Progenitor cell of endocrine pancreas (in vitro differentiated cells): ENCODE measurements at regions not wholly inside any gene's neighbourhood (a gene's known extent, or its start where the extent isn't known, plus 50 kb on each side); places are given as distances from the start of the nearest gene placed in this dataset.
"Not testable (repeated sequence)": the region's sequence is repeated elsewhere in the genome, so short reads cannot be mapped to it uniquely, and the experiment has no call there.

Experiments used
- DNase-seq: peaks from one replicate; pipeline ENCODE4 v3.0.0; 2021; ENCODE audit warnings: low spot score; ENCODE audit not compliant: unreplicated experiment
- H3K27ac Mint-ChIP-seq: 2 replicates; pipeline ENCODE4 v1.8.0; 2021; ENCODE audit warnings: mild to moderate bottlenecking, moderate library complexity, mixed read lengths
- H3K27me3 Mint-ChIP-seq: 2 replicates; pipeline ENCODE4 v1.8.0; 2021; ENCODE audit warnings: mixed read lengths
- H3K36me3 Mint-ChIP-seq: 2 replicates; pipeline ENCODE4 v1.8.0; 2022; ENCODE audit warnings: mixed read lengths; ENCODE audit not compliant: insufficient read depth
- H3K4me1 Mint-ChIP-seq: 2 replicates; pipeline ENCODE4 v1.8.0; 2021; ENCODE audit warnings: low read depth, mixed read lengths
- H3K4me3 Mint-ChIP-seq: 2 replicates; pipeline ENCODE4 v1.8.0; 2021; ENCODE audit warnings: low read depth, mild to moderate bottlenecking, moderate library complexity, mixed read lengths
- H3K9me3 Mint-ChIP-seq: 2 replicates; pipeline ENCODE4 v1.8.0; 2021; ENCODE audit warnings: low read depth, mixed read lengths
- TF ChIP-seq, protein P1 (sequence below): fragments of 200-600 bp; sonication (generic); IDR thresholded peaks from one replicate; pipeline ENCODE4 v1.5.0; 2021; ENCODE audit warnings: antibody characterized with exemption, mild to moderate bottlenecking; ENCODE audit not compliant: unreplicated experiment

DNA sequence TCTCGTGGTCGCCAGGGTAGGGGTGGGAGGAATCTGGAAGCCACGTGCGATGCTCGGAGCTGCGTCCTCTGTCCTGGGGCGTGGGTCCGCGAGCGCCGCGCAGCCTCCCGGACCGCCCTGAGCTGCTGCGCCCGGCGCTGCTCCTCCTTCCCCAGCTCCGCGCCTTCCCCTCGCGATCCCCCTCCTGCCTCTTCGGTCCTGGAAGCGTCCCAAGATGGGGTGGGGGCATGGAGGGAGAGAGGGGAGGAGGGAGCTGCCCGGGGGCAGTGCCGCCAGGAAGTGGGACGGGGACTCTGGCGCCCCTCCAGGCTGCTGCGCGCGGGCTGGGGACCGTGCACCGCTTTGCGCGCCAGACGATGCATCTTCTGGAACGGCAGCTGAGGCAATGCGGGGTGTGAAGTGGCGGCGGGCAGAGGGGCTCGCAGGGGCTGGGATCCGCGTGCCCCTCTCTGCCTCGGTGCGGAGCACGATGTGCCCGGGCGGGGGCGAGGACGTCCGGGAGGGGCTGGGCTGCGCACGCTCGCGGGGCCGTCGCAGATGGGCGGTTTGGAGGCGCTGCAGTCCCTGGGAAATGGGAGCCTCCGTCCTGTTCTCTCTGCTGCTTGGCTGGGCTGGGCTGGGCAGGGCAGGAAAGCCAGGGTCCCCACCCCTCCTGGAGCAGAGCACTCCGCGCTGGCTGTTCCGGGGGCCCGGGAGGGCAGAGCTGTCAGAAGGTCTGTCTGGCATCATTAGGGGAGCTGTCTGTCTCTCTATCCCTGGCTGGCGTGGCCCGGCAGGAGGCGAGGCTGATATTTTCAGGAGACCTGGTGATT, 388.0 kb downstream of the SEC14L1 start:
- no peak overlapping the region for H3K27ac Mint-ChIP-seq
- peaks cover 46% of the 10 kb centered on the region for H3K27me3 Mint-ChIP-seq
- H3K4me1 Mint-ChIP-seq: no peaks in the 10 kb centered on the region
- H3K36me3 Mint-ChIP-seq: peaks cover 2% of the 10 kb centered on the region
- TF ChIP-seq, protein P1, sequence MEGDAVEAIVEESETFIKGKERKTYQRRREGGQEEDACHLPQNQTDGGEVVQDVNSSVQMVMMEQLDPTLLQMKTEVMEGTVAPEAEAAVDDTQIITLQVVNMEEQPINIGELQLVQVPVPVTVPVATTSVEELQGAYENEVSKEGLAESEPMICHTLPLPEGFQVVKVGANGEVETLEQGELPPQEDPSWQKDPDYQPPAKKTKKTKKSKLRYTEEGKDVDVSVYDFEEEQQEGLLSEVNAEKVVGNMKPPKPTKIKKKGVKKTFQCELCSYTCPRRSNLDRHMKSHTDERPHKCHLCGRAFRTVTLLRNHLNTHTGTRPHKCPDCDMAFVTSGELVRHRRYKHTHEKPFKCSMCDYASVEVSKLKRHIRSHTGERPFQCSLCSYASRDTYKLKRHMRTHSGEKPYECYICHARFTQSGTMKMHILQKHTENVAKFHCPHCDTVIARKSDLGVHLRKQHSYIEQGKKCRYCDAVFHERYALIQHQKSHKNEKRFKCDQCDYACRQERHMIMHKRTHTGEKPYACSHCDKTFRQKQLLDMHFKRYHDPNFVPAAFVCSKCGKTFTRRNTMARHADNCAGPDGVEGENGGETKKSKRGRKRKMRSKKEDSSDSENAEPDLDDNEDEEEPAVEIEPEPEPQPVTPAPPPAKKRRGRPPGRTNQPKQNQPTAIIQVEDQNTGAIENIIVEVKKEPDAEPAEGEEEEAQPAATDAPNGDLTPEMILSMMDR: peak; percentile 57
- no peaks in the 10 kb centered on the region for H3K9me3 Mint-ChIP-seq
- peak overlapping the region; percentile 24 for H3K4me3 Mint-ChIP-seq
- peak; percentile 32 for DNase-seq

DNA sequence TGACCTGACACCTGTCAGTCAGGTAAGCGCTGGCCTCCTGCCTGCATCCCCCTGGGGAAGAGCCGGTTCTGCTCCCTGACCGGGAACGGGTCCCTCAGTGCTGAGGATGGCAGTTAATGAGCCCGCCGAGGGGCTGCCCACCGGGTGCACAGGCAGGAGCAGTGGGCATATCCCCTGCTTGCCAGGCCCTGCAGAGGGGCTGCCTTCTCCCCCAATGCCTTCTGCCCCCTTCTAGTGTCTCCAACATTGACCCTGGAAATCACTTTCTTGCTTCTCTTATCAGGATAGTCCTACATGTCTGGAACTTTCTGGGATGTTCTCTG, 388.5 kb downstream of the SEC14L1 start:
- Mint-ChIP-seq H3K27ac (no peak overlapping the region), H3K27me3 (peaks cover 47% of the 10 kb centered on the region), H3K9me3 (no peaks in the 10 kb centered on the region), H3K4me3 (no peak overlapping the region), H3K36me3 (peaks cover 2% of the 10 kb centered on the region), H3K4me1 (no peaks in the 10 kb centered on the region)
- no peak for DNase-seq
- TF ChIP-seq, protein P1: no peak

DNA sequence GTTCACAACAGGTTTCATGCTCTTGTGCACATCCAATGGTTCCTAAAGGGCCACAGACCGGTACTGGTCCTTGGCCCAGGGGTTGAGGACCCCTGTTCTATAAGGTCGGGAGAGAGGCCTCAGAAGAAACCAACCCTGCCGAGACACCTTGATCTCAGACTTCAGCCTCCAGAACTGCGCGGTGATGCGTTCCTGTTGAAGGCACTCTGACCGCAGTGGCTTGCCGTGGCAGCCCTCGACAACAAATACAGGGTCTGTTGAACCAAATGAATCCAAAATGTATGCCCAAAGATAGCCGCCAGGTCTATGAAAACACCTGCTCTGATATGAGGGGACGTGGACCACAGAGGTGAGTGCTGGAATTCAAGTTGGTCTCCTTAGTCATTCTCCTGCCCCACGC, 389.8 kb downstream of the SEC14L1 start:
- peaks cover 2% of the 10 kb centered on the region for H3K36me3 Mint-ChIP-seq
- TF ChIP-seq, protein P1: no peak
- H3K4me1 Mint-ChIP-seq: no peaks in the 10 kb centered on the region
- no peak for DNase-seq
- H3K27ac Mint-ChIP-seq: no peak overlapping the region
- H3K27me3 Mint-ChIP-seq: peaks cover 47% of the 10 kb centered on the region
- H3K4me3 Mint-ChIP-seq: no peak overlapping the region
- H3K9me3 Mint-ChIP-seq: no peaks in the 10 kb centered on the region

DNA sequence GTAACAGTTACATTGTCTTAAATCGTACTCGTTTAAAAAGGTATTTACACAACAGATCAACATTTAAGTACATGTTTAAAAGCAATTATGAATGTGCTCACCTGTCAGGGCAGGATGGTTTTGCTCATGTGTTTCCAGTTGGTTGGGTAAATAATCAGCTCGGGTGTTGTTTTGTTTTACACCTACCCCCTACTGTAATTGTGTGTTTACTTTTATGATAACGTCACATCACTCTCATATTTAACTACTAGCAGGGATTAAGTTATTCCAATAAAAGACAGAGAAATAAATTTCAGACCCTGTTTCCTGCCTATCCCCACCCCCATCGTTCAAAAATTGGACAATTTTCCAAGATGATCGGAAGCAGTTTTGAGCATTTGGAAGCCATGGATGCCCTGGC, 390.2 kb downstream of the SEC14L1 start:
- peaks cover 50% of the 10 kb centered on the region for H3K27me3 Mint-ChIP-seq
- no peak overlapping the region for H3K4me3 Mint-ChIP-seq

DNA sequence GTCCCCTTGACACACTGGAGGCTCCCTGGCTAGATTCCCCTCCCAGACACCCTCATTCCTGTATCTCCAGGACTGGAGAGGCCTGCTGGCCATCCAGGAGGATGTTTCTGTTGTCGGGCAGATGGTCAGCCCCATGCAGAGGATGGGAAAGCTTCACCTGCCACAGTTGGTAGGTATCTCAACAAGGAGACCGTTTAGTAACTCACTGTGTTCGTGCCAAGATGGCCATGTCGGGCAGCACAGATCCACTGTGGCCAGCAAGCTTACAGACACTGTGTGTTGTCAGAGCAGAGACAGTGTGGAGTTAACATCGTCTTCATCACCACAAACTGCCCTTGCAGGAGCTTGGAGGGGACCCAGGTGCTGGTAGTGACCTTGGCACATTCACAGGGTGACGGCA, 390.9 kb downstream of the SEC14L1 start:
- no peak overlapping the region for H3K27ac Mint-ChIP-seq
- peaks cover 50% of the 10 kb centered on the region for H3K27me3 Mint-ChIP-seq
- H3K4me3 Mint-ChIP-seq: no peak overlapping the region
- H3K36me3 Mint-ChIP-seq: peaks cover 2% of the 10 kb centered on the region
- TF ChIP-seq, protein P1: no peak
- no peaks in the 10 kb centered on the region for H3K9me3 Mint-ChIP-seq
- H3K4me1 Mint-ChIP-seq: no peaks in the 10 kb centered on the region
- no peak for DNase-seq

More for the DNA sequence above, 390.2 kb downstream of the SEC14L1 start:
- Mint-ChIP-seq H3K27ac (no peak overlapping the region), H3K9me3 (no peaks in the 10 kb centered on the region), H3K36me3 (peaks cover 2% of the 10 kb centered on the region), H3K4me1 (no peaks in the 10 kb centered on the region)
- TF ChIP-seq, protein P1: no peak
- DNase-seq: no peak

DNA sequence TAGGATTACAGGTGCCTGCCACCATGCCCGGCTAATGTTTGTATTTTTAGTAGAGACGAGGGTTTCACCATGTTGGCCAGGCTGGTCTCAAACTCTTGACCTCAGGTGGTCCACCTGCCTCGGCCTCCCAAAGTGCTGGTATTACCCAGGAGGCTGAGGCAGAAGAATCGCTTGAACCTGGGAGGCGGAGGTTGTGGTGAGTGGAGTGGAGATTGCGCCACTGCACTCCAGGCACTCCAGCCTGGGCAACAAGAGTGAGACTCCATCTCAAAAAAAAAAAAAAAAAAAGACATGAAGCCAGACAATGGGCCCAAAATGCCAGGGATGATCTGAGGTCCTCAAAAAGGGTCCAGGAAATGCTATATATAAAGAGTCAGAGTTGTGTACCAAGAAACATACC, 392.9 kb downstream of the SEC14L1 start:
- H3K36me3 Mint-ChIP-seq, H3K9me3 Mint-ChIP-seq, H3K4me1 Mint-ChIP-seq, H3K27ac Mint-ChIP-seq, H3K4me3 Mint-ChIP-seq, DNase-seq: not testable (repeated sequence)
- peaks cover 48% of the 10 kb centered on the region for H3K27me3 Mint-ChIP-seq
